GM21825 (cell line): ENCODE measurements at regions not wholly inside any gene's neighbourhood (a gene's known extent, or its start where the extent isn't known, plus 50 kb on each side); places are given as distances from the start of the nearest gene placed in this dataset.

Experiments
- ATAC-seq: cut with Tn5 transposase; IDR thresholded peaks from one replicate; pipeline ENCODE4 v1.9.1; 2021; ENCODE audit warnings: mild to moderate bottlenecking, moderate library complexity; ENCODE audit not compliant: unreplicated experiment

- no peak for ATAC-seq
Observed at GRCh38 chr1:198472997-198473396, 67.5 kb downstream of the ATP6V1G3 start.

DNA sequence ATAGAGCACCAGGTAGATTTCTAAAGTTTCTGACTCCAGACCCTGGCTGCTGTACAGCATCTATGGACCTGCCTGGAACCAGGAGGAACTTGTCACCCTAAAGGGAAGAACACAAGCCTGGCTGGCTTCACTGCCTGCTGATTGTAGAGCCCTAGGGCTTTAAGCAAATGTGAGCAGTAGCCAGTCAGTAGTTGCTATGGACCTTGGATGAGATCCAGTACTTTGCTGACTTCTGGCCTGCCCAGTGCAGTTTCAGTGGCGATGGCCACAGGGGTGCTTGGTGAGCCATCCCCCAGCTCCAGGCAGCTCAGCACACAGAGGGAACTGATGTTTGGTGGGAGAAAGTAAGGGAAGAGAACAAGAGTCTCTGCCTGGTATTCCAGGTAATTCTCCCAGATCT lies 68.4 kb downstream of the ATP6V1G3 start:
- no peak for ATAC-seq

- ATAC-seq, result no peak
Observed at GRCh38 chr1:198467907-198468306, 72.6 kb downstream of the ATP6V1G3 start.

- ATAC-seq, result no peak
Observed at GRCh38 chr1:198467342-198467741, 73.1 kb downstream of the ATP6V1G3 start.

- ATAC-seq, result peak; percentile 59
Observed at GRCh38 chr1:198465201-198466144, 75.0 kb downstream of the ATP6V1G3 start.

DNA sequence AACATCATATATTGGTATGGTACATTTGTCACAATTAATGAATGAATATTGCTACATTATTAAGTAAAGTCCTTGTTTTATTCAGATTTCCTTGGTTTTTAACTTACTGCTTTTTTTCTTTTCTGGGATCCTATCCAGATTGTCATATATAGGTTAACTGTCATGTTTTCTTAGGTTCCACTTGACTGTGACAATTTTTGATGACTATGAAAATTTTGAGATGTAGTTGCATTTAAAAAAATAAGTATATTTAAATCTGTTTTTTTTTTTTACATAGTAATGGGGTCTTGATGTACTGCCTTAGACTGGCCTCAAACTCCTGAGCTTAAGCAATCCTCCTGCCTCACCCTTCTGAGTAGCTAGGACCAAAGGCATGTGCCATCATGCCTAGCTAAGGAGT lies 76.8 kb downstream of the ATP6V1G3 start:
- no peak for ATAC-seq

- no peak for ATAC-seq
Observed at GRCh38 chr1:198462365-198463019, 78.0 kb downstream of the ATP6V1G3 start.

DNA sequence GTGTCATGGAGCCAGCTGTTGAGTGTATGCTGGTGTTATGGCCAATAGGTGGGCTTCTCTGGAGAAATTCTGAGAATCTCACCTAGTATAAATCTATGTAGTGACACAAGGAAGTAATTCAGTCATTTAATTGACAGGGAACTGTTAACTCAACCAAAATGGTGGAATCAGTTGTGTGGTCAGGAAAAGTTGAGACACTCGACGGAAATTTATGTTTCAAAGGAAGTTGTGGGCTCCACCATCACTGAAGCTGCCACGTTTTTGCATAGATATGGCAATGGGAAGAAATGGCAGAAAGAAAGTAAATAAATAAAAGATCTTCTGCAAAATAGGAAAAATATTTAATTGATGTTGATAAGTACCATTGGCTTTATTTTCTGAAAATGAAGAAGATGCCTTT lies 84.5 kb downstream of the ATP6V1G3 start:
- no peak for ATAC-seq

- no peak for ATAC-seq
Observed at GRCh38 chr1:198449727-198450433, 90.6 kb downstream of the ATP6V1G3 start.

DNA sequence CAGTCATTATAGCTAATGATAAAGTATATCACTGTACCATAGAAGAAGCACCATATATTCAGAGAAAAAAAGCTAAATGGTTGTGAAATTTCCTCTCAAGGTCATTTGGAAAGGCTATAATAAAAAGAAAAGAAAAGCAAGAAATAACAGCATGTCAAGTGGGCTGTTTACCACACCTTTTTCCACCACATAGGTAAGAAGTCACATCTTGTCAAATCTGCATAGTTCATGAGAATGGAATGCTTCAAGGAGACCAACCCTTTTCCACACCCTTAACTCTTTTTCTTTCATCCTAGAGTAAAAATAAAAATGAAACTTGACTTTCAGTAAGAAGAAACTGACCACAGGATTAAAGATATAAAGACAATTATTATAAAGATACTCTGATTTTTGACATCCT lies 91.2 kb downstream of the ATP6V1G3 start:
- ATAC-seq, result no peak

- no peak for ATAC-seq
Observed at GRCh38 chr1:198447468-198447867, 93.0 kb downstream of the ATP6V1G3 start.

- ATAC-seq, result no peak
Observed at GRCh38 chr1:198445872-198446271, 94.6 kb downstream of the ATP6V1G3 start.

- no peak for ATAC-seq
Observed at GRCh38 chr1:198444792-198445191, 95.7 kb downstream of the ATP6V1G3 start.

DNA sequence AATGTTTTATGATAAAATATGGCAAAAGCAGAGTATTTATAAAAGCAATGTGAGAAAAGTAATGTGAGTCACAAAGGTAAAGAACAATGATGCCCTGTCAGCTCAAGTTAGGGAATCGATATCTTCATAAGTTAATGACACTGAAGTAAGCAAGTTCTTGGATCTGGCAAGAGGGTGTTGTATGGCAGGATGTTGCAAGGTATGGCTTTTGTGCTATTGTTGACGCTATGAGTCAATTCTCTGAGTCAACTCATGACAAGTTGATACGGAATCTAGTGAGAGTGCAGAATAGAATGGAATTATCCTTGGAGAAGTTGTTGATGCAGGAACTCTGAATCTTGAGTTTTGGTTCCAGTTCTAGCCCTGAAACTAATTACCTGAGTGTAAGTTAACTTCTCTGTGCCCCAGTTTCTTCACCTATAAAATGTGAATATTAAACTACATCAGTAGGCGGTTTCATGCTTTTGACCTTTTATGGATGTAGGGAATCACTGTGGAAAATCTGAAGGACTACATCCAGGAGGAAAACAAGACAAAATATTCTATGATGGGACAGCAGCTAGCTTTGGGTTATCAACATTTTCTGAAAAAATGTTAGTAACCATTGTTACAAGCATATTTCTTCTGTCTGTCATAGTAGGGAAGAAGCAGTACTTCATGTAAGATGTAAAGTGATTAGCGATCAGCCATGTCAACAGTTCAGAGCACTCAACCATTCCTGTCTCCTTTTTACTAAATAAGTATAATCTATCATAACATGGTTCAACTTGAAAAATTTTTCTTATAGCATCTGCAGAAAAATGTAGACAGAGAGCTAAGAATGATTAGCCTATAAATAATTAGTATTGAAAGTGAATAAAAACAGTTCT lies 96.9 kb downstream of the ATP6V1G3 start:
- ATAC-seq, result no peak

GRCh38 chr1:198440842-198441241 lies 99.6 kb downstream of the ATP6V1G3 start:
- ATAC-seq, result no peak

- no peak for ATAC-seq
Observed at GRCh38 chr1:198437332-198437731, 103.1 kb downstream of the ATP6V1G3 start.

GRCh38 chr1:198436276-198436675 lies 104.2 kb downstream of the ATP6V1G3 start:
- no peak for ATAC-seq

DNA sequence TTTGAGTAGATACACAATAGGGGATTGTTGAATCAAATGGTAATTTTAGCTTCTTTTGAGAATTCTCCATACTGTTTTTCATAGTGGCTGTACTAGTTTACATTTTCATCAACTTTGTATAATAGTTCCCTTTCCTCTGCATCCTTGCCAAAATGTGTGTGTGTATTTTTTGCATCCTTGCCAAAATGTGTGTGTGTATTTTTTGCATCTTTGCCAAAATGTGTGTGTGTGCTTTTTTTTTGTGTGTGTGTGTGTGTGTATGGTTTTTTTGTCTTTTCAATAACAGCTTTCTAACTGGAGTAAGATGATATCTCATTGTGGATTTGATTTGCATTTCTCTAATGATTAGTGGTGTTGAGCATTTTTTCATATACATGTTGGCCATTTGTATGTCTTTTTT lies 105.4 kb downstream of the ATP6V1G3 start:
- ATAC-seq, result no peak

GRCh38 chr1:198424441-198424840 lies 116.0 kb downstream of the ATP6V1G3 start:
- ATAC-seq, result no peak

- no peak for ATAC-seq
Observed at GRCh38 chr1:198423673-198424072, 116.8 kb downstream of the ATP6V1G3 start.

DNA sequence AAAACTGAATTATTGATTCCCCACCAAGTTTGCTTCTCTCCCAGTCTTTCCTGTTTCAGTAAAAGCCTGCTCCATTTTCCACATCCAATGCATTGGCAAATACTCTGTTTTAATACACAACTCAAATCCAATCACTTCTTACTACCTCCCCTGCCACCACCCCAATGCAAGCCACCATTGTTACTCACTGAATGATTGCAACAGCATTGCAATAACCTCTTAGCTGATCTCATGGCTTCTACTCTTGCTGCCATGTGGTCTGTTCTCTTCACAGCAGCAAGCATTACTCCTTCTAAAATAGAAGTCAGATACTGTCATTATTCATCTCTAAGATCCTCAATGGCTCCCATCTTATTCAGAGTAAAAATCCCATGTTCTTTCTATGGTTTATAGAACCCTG lies 123.4 kb downstream of the ATP6V1G3 start:
- no peak for ATAC-seq
